ENCODE measurements at regions not wholly inside any gene's neighbourhood (a gene's known extent, or its start where the extent isn't known, plus 50 kb on each side); places are given as distances from the start of the nearest gene placed in this dataset.

DNA sequence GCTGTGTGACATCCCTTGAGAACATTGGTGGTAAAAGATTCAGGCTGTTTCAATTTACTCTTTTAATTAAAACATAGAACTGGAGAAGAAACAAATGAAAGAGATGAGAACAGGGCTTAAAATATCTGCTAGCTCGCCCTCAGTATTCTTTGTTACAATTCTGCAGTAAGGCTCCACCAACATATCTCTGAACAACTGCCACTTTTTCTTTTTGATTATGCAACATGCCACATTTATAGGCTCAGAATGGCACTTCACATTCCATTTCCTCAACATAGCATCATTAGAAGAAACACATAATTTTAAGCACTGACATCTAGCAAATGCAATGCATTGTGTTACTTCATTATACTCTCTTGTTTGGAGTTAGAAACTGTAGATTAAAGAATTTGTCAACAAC is 1315.2 kb downstream of the LRFN5 start:
- TF ChIP-seq CTCF (IDR thresholded peaks at IDR 0.05) (no peak), POLR2AphosphoS5 (IDR thresholded peaks at IDR 0.05) (no peak)

All from gastroesophageal sphincter (tissue), 3 donors.